H1 (cell line): ENCODE measurements at regions not wholly inside any gene's neighbourhood (a gene's known extent, or its start where the extent isn't known, plus 50 kb on each side); places are given as distances from the start of the nearest gene placed in this dataset.

Source experiments
- CTCF ChIA-PET: fragments of 300-600 bp; sonication (Branson Sonifier 250); formaldehyde crosslinking; loops from one replicate; lab custom pipeline; 2021; ENCODE audit not compliant: partially characterized antibody; lab: Charles Lee
- POLR2A ChIA-PET: fragments of 300-600 bp; sonication (Branson Sonifier 250); formaldehyde crosslinking; loops from one replicate; lab custom pipeline; 2021; ENCODE audit warnings: inconsistent platforms; ENCODE audit not compliant: partially characterized antibody; lab: Charles Lee
- DNase-seq, 2 experiments: peaks; one replicate each; pipeline versions ENCODE4 v3.0.0 to v3.0.0-alpha.2; 2010 to 2022; ENCODE audit warnings: low spot score in 2 of 2, low read depth in 1 of 2, mixed read lengths in 1 of 2
- FAIRE-seq: peaks from 2 replicates; lab custom pipeline; 2011; peaks lifted over from hg19 to GRCh38; lab: Jason Lieb, UNC
- H2AFZ ChIP-seq: 2 replicates; pipeline ENCODE4 v1.8.1; 2012; ENCODE audit warnings: low read length, inconsistent platforms
- H2AK5ac ChIP-seq: 2 replicates; pipeline ENCODE4 v1.6.1; 2013; ENCODE audit warnings: low read depth, low read length
- H2BK120ac ChIP-seq: replicated peaks from 2 replicates; pipeline ENCODE3; 2013; ENCODE audit warnings: low read depth, low read length, inconsistent platforms
- H2BK12ac ChIP-seq: 2 replicates; pipeline ENCODE4 v1.6.1; 2013; ENCODE audit warnings: low read depth, low read length
- H2BK15ac ChIP-seq: 2 replicates; pipeline ENCODE4 v1.6.1; 2013; ENCODE audit warnings: low read length
- H2BK20ac ChIP-seq: 2 replicates; pipeline ENCODE4 v1.6.1; 2013; ENCODE audit warnings: low read length
- H2BK5ac ChIP-seq: 2 replicates; pipeline ENCODE4 v1.6.1; 2013; ENCODE audit warnings: low read depth, low read length
- H3K14ac ChIP-seq: 2 replicates; pipeline ENCODE4 v1.6.1; 2013; ENCODE audit warnings: inconsistent platforms; ENCODE audit not compliant: insufficient read length
- H3K18ac ChIP-seq: 2 replicates; pipeline ENCODE4 v1.6.1; 2013; ENCODE audit warnings: low read length; ENCODE audit errors: extremely low read depth
- H3K23ac ChIP-seq: 2 replicates; pipeline ENCODE4 v1.6.1; 2013; ENCODE audit warnings: inconsistent platforms; ENCODE audit not compliant: insufficient read length
- H3K23me2 ChIP-seq: 2 replicates; pipeline ENCODE4 v1.6.1; 2013; ENCODE audit warnings: low read depth, low read length
- H3K27ac ChIP-seq: 2 replicates; pipeline ENCODE4 v1.6.1; 2011; ENCODE audit warnings: low read depth, low read length, inconsistent platforms
- H3K27me3 ChIP-seq, 4 experiments: replicated peaks in 1 of 4; 1 replicate in 1 of 4; 2 replicates in 3 of 4; pipeline versions ENCODE4 v1.6.1 to v1.8.1; 2011 to 2013; ENCODE audit warnings: low read length in 3 of 4, mild to moderate bottlenecking in 3 of 4, inconsistent platforms in 2 of 4, mixed read lengths in 2 of 4, moderate library complexity in 1 of 4; ENCODE audit not compliant: control insufficient read depth in 3 of 4, insufficient read depth in 3 of 4; ENCODE audit errors: extremely low read depth in 1 of 4
- H3K36me3 ChIP-seq, 4 experiments: 2 replicates each; pipeline versions ENCODE4 v1.6.1 to v1.8.1; 2011 to 2013; ENCODE audit warnings: mild to moderate bottlenecking in 4 of 4, low read length in 3 of 4, moderate library complexity in 2 of 4, control low read depth in 1 of 4, inconsistent platforms in 1 of 4; ENCODE audit not compliant: insufficient read depth in 4 of 4, control insufficient read depth in 2 of 4
- H3K4ac ChIP-seq: replicated peaks from 2 replicates; pipeline ENCODE3; 2013; ENCODE audit warnings: low read length, low read depth, mixed read lengths, inconsistent platforms; ENCODE audit not compliant: insufficient read length
- H3K4me1 ChIP-seq, 4 experiments: replicated peaks in 1 of 4; 1 replicate in 1 of 4; 2 replicates in 3 of 4; pipeline versions ENCODE4 v1.6.1 to v1.8.1; 2011 to 2013; ENCODE audit warnings: low read length in 3 of 4, inconsistent platforms in 2 of 4, mixed read lengths in 1 of 4; ENCODE audit not compliant: insufficient read depth in 4 of 4, control insufficient read depth in 3 of 4
- H3K4me2 ChIP-seq, 2 experiments: 2 replicates each; pipeline versions ENCODE4 v1.6.1 to v1.8.1; 2011 to 2013; ENCODE audit warnings: low read depth in 2 of 2, low read length in 2 of 2, control low read depth in 1 of 2, inconsistent platforms in 1 of 2, mild to moderate bottlenecking in 1 of 2; ENCODE audit not compliant: insufficient read depth in 1 of 2
- H3K4me3 ChIP-seq, 4 experiments: fragments of 200-600, 300-600 bp in 1 of 4; sonication (generic), shearing (Covaris generic), sonication (Bioruptor Twin) in 1 of 4; 2 replicates each; pipeline versions ENCODE4 v1.5.1 to v1.8.1; 2011 to 2016; ENCODE audit warnings: low read length in 4 of 4, low read depth in 3 of 4, control low read depth in 2 of 4, inconsistent platforms in 2 of 4, mild to moderate bottlenecking in 2 of 4, mixed read lengths in 1 of 4, moderate library complexity in 1 of 4; ENCODE audit not compliant: insufficient read depth in 2 of 4; ENCODE audit errors: extremely low read depth in 1 of 4
- H3K56ac ChIP-seq: replicated peaks from 2 replicates; pipeline ENCODE3; 2013; ENCODE audit warnings: low read depth, mild to moderate bottlenecking, mixed read lengths, low read length, inconsistent platforms; ENCODE audit not compliant: insufficient read length
- H3K79me1 ChIP-seq: 2 replicates; pipeline ENCODE4 v1.6.1; 2013; ENCODE audit warnings: low read depth, low read length, control low read depth
- H3K79me2 ChIP-seq, 2 experiments: 2 replicates each; pipeline versions ENCODE4 v1.6.1 to v1.8.1; 2012 to 2013; ENCODE audit warnings: low read length in 2 of 2, mild to moderate bottlenecking in 2 of 2, inconsistent platforms in 1 of 2; ENCODE audit not compliant: insufficient read depth in 2 of 2, control insufficient read depth in 1 of 2
- H3K9ac ChIP-seq, 4 experiments: replicated peaks in 1 of 4; 1 replicate in 1 of 4; 2 replicates in 3 of 4; pipeline versions ENCODE4 v1.6.1 to v1.8.1; 2011 to 2013; ENCODE audit warnings: low read depth in 3 of 4, low read length in 3 of 4, control low read depth in 2 of 4, mild to moderate bottlenecking in 2 of 4, moderate library complexity in 2 of 4, inconsistent platforms in 1 of 4; ENCODE audit errors: extremely low read depth in 1 of 4
- H3K9me3 ChIP-seq, 2 experiments: 2 replicates each; pipeline versions ENCODE4 v1.6.1 to v1.8.1; 2012 to 2013; ENCODE audit warnings: mild to moderate bottlenecking in 2 of 2, moderate library complexity in 2 of 2, control low read depth in 1 of 2, inconsistent platforms in 1 of 2, low read depth in 1 of 2, low read length in 1 of 2, mixed read lengths in 1 of 2; ENCODE audit not compliant: insufficient read depth in 2 of 2
- H4K20me1 ChIP-seq, 2 experiments: replicated peaks in 1 of 2; 2 replicates each; pipeline versions ENCODE3 to v1.8.1; 2011 to 2013; ENCODE audit warnings: inconsistent platforms in 2 of 2, low read length in 2 of 2, mild to moderate bottlenecking in 1 of 2; ENCODE audit not compliant: insufficient read depth in 2 of 2, control insufficient read depth in 1 of 2
- H4K5ac ChIP-seq: 2 replicates; pipeline ENCODE4 v1.6.1; 2013; ENCODE audit warnings: low read length, low read depth, mixed read lengths, inconsistent platforms; ENCODE audit not compliant: insufficient read length
- H4K8ac ChIP-seq: 2 replicates; pipeline ENCODE4 v1.8.0; 2013; ENCODE audit warnings: mild to moderate bottlenecking, moderate library complexity, low read length, inconsistent platforms; ENCODE audit not compliant: insufficient read depth; ENCODE audit errors: extremely low read depth
- H4K91ac ChIP-seq: replicated peaks from 2 replicates; pipeline ENCODE3; 2013; ENCODE audit warnings: low read length, mixed read lengths, inconsistent platforms; ENCODE audit not compliant: insufficient read length
- BRCA1 ChIP-seq: IDR thresholded peaks from 2 replicates; pipeline ENCODE4 v1.6.1; 2012; ENCODE audit warnings: low read depth, low read length, improper control_type of control experiment
- CBX5 ChIP-seq: fragments of 300-800, 300-1000 bp; sonication (generic); IDR thresholded peaks from 2 replicates; pipeline ENCODE4 v1.7.1; 2016; ENCODE audit warnings: antibody characterized with exemption, low read length, low read depth
- KDM5A ChIP-seq: fragments of 200-600 bp; IDR thresholded peaks from 2 replicates; pipeline ENCODE4 v1.7.1; 2012; ENCODE audit warnings: mild to moderate bottlenecking, low read length, inconsistent platforms, mixed read lengths
- RXRA ChIP-seq: IDR thresholded peaks from 2 replicates; pipeline ENCODE4 v1.6.1; 2011; ENCODE audit warnings: low read depth, mild to moderate bottlenecking, low read length, moderate library complexity; ENCODE audit not compliant: insufficient read depth
- SIN3A ChIP-seq, 2 experiments: IDR thresholded peaks in 1 of 2; conservative IDR thresholded peaks in 1 of 2; 2 replicates each; pipeline ENCODE4 v1.6.1; 2011 to 2012; ENCODE audit warnings: low read length in 2 of 2, improper control_type of control experiment in 1 of 2, low read depth in 1 of 2, mild to moderate bottlenecking in 1 of 2
- SIRT6 ChIP-seq: IDR thresholded peaks from one replicate; pipeline ENCODE4 v1.7.1; 2012; ENCODE audit warnings: low read length, inconsistent platforms
- SIX5 ChIP-seq: IDR thresholded peaks from 2 replicates; pipeline ENCODE4 v1.6.1; 2011; ENCODE audit warnings: mild to moderate bottlenecking, low read depth, low read length
- SP2 ChIP-seq: IDR thresholded peaks from 2 replicates; pipeline ENCODE4 v1.6.1; 2012; ENCODE audit warnings: mild to moderate bottlenecking, low read length, inconsistent platforms
- ZNF274 ChIP-seq: IDR thresholded peaks from 2 replicates; pipeline ENCODE4 v1.7.0; 2012; ENCODE audit warnings: low read length, borderline replicate concordance; ENCODE audit errors: extremely low read depth
- WGBS, 2 experiments: shearing (Covaris generic) in 1 of 2; methylation state at CpG; one replicate each; pipeline versions ENCODE4 v1.1.6 to v1.1.7; 2013 to 2015; ENCODE audit warnings: low lambda C conversion rate in 2 of 2, mixed read lengths in 2 of 2, inconsistent platforms in 1 of 2, low coverage in 1 of 2, missing lambda C conversion rate in 1 of 2; ENCODE audit not compliant: insufficient replicate concordance in 2 of 2, insufficient coverage in 1 of 2, insufficient read length in 1 of 2; ENCODE audit errors: extremely low coverage in 1 of 2, missing lambda C conversion rate in 1 of 2; 5-methylcytosine and 5-hydroxymethylcytosine counted together
- TF ChIP-seq, protein P1 (sequence below): IDR thresholded peaks from 2 replicates; pipeline ENCODE4 v1.6.1; 2012; ENCODE audit warnings: inconsistent platforms

DNA sequence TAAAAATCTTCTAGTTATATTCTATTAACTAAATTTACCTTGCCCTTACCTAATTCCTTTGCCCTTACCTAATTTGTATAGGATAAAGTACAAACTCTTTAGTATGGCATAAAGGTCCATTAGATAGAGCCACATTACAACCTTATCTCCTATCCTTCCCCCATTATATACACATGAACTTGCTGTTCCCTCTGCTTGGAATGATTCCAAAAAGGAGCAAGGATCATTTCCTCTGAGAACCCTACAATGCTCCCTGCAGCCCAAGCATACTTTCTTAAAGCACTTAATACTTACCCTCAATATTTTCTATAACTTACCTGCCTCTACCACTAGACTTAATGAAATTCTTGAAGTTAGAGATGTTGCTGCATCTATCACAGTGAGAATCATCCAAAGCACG lies 118.9 kb upstream of the CCDC54 start:
- no peak overlapping the region for H3K27ac ChIP-seq
- H3K14ac ChIP-seq = no peak overlapping the region
- no peaks in the 10 kb centered on the region for H3K4me1 ChIP-seq
- no peak overlapping the region for H2AK5ac ChIP-seq
- no peak overlapping the region for H2BK120ac ChIP-seq
- H2BK5ac ChIP-seq = no peak overlapping the region
- H3K4ac ChIP-seq = no peak overlapping the region
- no peak overlapping the region for H2BK20ac ChIP-seq
- ChIA-PET POLR2A (no interaction called here), CTCF (interaction anchor here (1.7 to 2.4 kb wide), 3 partner anchors 13 to 23 kb away, joined by 5 to 18 read pairs (median 6); no protein-coding TSS in a partner anchor)
- no peak overlapping the region for H4K91ac ChIP-seq
- no peak overlapping the region for H3K9ac ChIP-seq
- H3K79me2 ChIP-seq = no peaks in the 10 kb centered on the region
- H3K4me3 ChIP-seq = no peak overlapping the region
- no peak overlapping the region for H3K18ac ChIP-seq
- no peaks in the 10 kb centered on the region for H3K36me3 ChIP-seq
- H3K9me3 ChIP-seq = no peaks in the 10 kb centered on the region
- H4K5ac ChIP-seq = no peak overlapping the region
- no peak overlapping the region for H2BK15ac ChIP-seq
- TF ChIP-seq SP2 = no peak
- no peak for TF ChIP-seq SIN3A (conservative IDR thresholded peaks at IDR 0.05 in 1 of 2, IDR thresholded peaks at IDR 0.05 in 1 of 2; ENCODE audit: low read depth in 1 of 2, low read length in 2 of 2)
- no peak for TF ChIP-seq BRCA1
- TF ChIP-seq SIRT6 = no peak
- no peak for TF ChIP-seq KDM5A
- no peak for TF ChIP-seq CBX5
- TF ChIP-seq SIX5 = no peak
- TF ChIP-seq ZNF274 = no peak
- TF ChIP-seq RXRA = no peak
- TF ChIP-seq, protein P1, sequence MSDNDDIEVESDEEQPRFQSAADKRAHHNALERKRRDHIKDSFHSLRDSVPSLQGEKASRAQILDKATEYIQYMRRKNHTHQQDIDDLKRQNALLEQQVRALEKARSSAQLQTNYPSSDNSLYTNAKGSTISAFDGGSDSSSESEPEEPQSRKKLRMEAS = no peak
- H4K8ac ChIP-seq = no peak overlapping the region
- no peak overlapping the region for H3K56ac ChIP-seq
- FAIRE-seq (no peak), DNase-seq (no peak)
- 89% methylated on average over 1 of the region's 1 CpG; no CpG with 5 or more reads in 1 of the 2 experiments for WGBS, 2 experiments
- H3K4me2 ChIP-seq = no peak overlapping the region
- H4K20me1 ChIP-seq = no peaks in the 10 kb centered on the region
- H2BK12ac ChIP-seq = no peak overlapping the region
- H3K27me3 ChIP-seq = no peaks in the 10 kb centered on the region
- no peaks in the 10 kb centered on the region for H3K23me2 ChIP-seq
- H2AFZ ChIP-seq = no peak overlapping the region
- no peaks in the 10 kb centered on the region for H3K79me1 ChIP-seq
- no peak overlapping the region for H3K23ac ChIP-seq
